RWPE2 (cell line): ENCODE measurements at regions not wholly inside any gene's neighbourhood (a gene's known extent, or its start where the extent isn't known, plus 50 kb on each side); places are given as distances from the start of the nearest gene placed in this dataset.

Source experiments
- ATAC-seq: fragments of 200-7000 bp; cut with Tn5 transposase; 3 replicates; pipeline ENCODE4 v1.9.1; 2021; ENCODE audit warnings: low read depth
- DNase-seq: peaks from one replicate; pipeline ENCODE4 v3.0.0-alpha.2; 2020; ENCODE audit warnings: low spot score
- H3K27ac ChIP-seq: fragments of 450-650 bp; 2 replicates; pipeline ENCODE4 v1.5.1; 2017; ENCODE audit warnings: mild to moderate bottlenecking; ENCODE audit not compliant: poor library complexity, severe bottlenecking
- H3K27me3 ChIP-seq: fragments of 250-450 bp; sonication (Bioruptor Pico); 2 replicates; pipeline ENCODE4 v1.5.1; 2021; ENCODE audit warnings: mild to moderate bottlenecking, moderate library complexity; ENCODE audit not compliant: insufficient read depth, poor library complexity, severe bottlenecking
- H3K36me3 ChIP-seq: fragments of 250-450 bp; sonication (Bioruptor Pico); 2 replicates; pipeline ENCODE4 v1.5.1; 2020; ENCODE audit warnings: low read depth, mild to moderate bottlenecking, moderate library complexity
- H3K4me1 ChIP-seq: fragments of 250-450 bp; sonication (Bioruptor Pico); 2 replicates; pipeline ENCODE4 v1.5.1; 2021; ENCODE audit warnings: mild to moderate bottlenecking, moderate library complexity; ENCODE audit not compliant: insufficient read depth, poor library complexity, severe bottlenecking
- H3K4me3 ChIP-seq: fragments of 250-450 bp; sonication (Bioruptor Pico); 2 replicates; pipeline ENCODE4 v1.5.1; 2021; ENCODE audit warnings: mild to moderate bottlenecking, moderate library complexity; ENCODE audit not compliant: severe bottlenecking
- H3K9me3 ChIP-seq: fragments of 250-450 bp; sonication (Bioruptor Pico); 2 replicates; pipeline ENCODE4 v1.5.1; 2021; ENCODE audit warnings: mild to moderate bottlenecking, moderate library complexity; ENCODE audit not compliant: severe bottlenecking
- CTCF ChIP-seq: fragments of 450-650 bp; IDR thresholded peaks from one replicate; pipeline ENCODE4 v1.5.1; 2017; ENCODE audit warnings: mild to moderate bottlenecking, moderate library complexity; ENCODE audit not compliant: poor library complexity, severe bottlenecking

- peak overlapping the region; percentile 99 for H3K27ac ChIP-seq
- no peaks in the 10 kb centered on the region for H3K36me3 ChIP-seq
- ATAC-seq (peak; percentile 92), DNase-seq (peak; percentile 90)
- no peak for TF ChIP-seq CTCF
- peaks cover 53% of the 10 kb centered on the region for H3K4me1 ChIP-seq
- no peaks in the 10 kb centered on the region for H3K9me3 ChIP-seq
- H3K27me3 ChIP-seq: no peaks in the 10 kb centered on the region
- H3K4me3 ChIP-seq: no peak overlapping the region
Observed at GRCh38 chr5:73370640-73371583, 77.7 kb downstream of the FOXD1 start.

- Histone ChIP-seq H3K9me3 (no peaks in the 10 kb centered on the region), H3K27me3 (no peaks in the 10 kb centered on the region), H3K36me3 (no peaks in the 10 kb centered on the region), H3K4me1 (peaks cover 59% of the 10 kb centered on the region), H3K4me3 (no peak overlapping the region), H3K27ac (peak overlapping the region; percentile 99)
- ATAC-seq (no peak), DNase-seq (no peak)
- TF ChIP-seq CTCF: no peak
Observed at GRCh38 chr5:73370095-73370494, 78.5 kb downstream of the FOXD1 start.

- TF ChIP-seq CTCF: no peak
- DNase-seq (no peak), ATAC-seq (no peak)
- Histone ChIP-seq H3K4me1 (peaks cover 59% of the 10 kb centered on the region), H3K9me3 (no peaks in the 10 kb centered on the region), H3K36me3 (no peaks in the 10 kb centered on the region), H3K27ac (peak overlapping the region; percentile 99), H3K4me3 (no peak overlapping the region), H3K27me3 (no peaks in the 10 kb centered on the region)
Observed at GRCh38 chr5:73369278-73369677, 79.3 kb downstream of the FOXD1 start.

GRCh38 chr5:73367650-73368049 is 80.9 kb downstream of the FOXD1 start:
- DNase-seq (no peak), ATAC-seq (no peak)
- H3K27me3 ChIP-seq: no peaks in the 10 kb centered on the region
- TF ChIP-seq CTCF: no peak
- no peaks in the 10 kb centered on the region for H3K9me3 ChIP-seq
- H3K36me3 ChIP-seq: no peaks in the 10 kb centered on the region
- no peak overlapping the region for H3K27ac ChIP-seq
- H3K4me3 ChIP-seq: no peak overlapping the region
- peaks cover 56% of the 10 kb centered on the region for H3K4me1 ChIP-seq
